ENCODE measurements at regions not wholly inside any gene's neighbourhood (a gene's known extent, or its start where the extent isn't known, plus 50 kb on each side); places are given as distances from the start of the nearest gene placed in this dataset.
"Not testable (repeated sequence)": the region's sequence is repeated elsewhere in the genome, so short reads cannot be mapped to it uniquely, and the experiment has no call there.

DNA sequence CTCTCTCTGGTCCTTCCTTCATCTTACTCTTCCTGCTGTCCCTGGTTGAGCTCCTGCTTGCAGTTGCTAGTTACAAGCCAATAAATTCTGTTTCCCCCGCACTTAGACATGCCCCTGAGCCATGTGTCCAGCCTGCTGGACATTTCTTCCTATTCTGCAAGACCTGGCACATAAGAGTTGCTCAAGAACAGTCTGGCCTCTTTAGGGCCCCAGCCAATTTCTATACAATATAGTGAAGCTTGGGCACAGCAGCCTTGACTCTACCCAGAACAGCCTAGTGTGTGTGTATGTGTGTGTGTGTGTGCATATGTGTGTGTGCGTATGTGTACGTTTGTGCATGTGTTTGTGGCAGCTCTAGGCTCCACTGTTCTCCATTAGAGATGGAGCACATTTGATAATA lies 276.0 kb downstream of the CYRIA start:
- Histone ChIP-seq H3K9me3 (peaks cover 9% of the 10 kb centered on the region), H3K4me1 (peaks cover 34% of the 10 kb centered on the region), H3K4me3 (ENCODE audit: low read depth, low read length) (no peak overlapping the region), H3K27me3 (no peaks in the 10 kb centered on the region), H3K36me3 (no peaks in the 10 kb centered on the region)
- TF ChIP-seq CTCF (IDR thresholded peaks at IDR 0.05; ENCODE audit: low read depth, low read length), result no peak
- DNase-seq, result peak; percentile 94

GRCh38 chr2:16388199-16388830 lies 277.3 kb downstream of the CYRIA start:
- Histone ChIP-seq H3K9me3 (peaks cover 15% of the 10 kb centered on the region), H3K4me1 (peaks cover 21% of the 10 kb centered on the region)
- not testable (repeated sequence) for H3K4me3 ChIP-seq (ENCODE audit: low read depth, low read length); H3K27me3 ChIP-seq; H3K36me3 ChIP-seq
- DNase-seq, result peak; percentile 98

DNA sequence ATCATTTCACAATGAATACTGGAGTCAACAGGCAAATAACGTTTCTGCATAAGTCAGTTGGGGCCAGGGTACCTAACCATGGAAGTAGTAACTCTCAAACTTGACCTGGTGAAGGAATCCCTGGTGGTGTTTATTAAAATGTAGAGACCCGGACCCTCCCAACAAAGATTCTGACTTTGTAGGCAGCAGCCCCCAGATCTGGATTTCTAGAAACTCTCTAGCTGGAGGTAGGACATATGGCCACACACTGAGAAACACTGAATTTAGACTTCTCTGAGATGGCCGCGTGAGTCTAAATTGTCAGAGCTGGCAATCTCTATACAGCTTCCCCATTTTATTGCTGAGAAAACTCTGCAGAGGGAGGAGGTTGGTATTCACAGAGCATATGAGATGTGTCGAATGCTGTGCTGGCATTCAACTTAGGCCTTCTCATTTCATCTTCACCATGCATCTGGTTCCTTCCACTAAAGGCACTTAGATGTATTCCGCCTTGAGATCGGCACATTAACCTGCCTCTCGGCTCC lies 278.1 kb downstream of the CYRIA start:
- TF ChIP-seq CTCF (IDR thresholded peaks at IDR 0.05; ENCODE audit: low read depth, low read length), result no peak
- H3K4me1 ChIP-seq, result peaks cover 13% of the 10 kb centered on the region
- peaks cover 8% of the 10 kb centered on the region for H3K27me3 ChIP-seq
- H3K4me3 ChIP-seq (ENCODE audit: low read depth, low read length), result no peak overlapping the region
- peaks cover 16% of the 10 kb centered on the region for H3K9me3 ChIP-seq
- no peaks in the 10 kb centered on the region for H3K36me3 ChIP-seq
- DNase-seq, result peak; percentile 93

- Histone ChIP-seq H3K4me3 (ENCODE audit: low read depth, low read length) (no peak overlapping the region), H3K9me3 (peaks cover 15% of the 10 kb centered on the region), H3K27me3 (peaks cover 13% of the 10 kb centered on the region), H3K36me3 (no peaks in the 10 kb centered on the region), H3K4me1 (peaks cover 6% of the 10 kb centered on the region)
- peak; percentile 100 for DNase-seq
- no peak for TF ChIP-seq CTCF (IDR thresholded peaks at IDR 0.05; ENCODE audit: low read depth, low read length)
Measured at GRCh38 chr2:16386431-16386830, 279.2 kb downstream of the CYRIA start.

DNA sequence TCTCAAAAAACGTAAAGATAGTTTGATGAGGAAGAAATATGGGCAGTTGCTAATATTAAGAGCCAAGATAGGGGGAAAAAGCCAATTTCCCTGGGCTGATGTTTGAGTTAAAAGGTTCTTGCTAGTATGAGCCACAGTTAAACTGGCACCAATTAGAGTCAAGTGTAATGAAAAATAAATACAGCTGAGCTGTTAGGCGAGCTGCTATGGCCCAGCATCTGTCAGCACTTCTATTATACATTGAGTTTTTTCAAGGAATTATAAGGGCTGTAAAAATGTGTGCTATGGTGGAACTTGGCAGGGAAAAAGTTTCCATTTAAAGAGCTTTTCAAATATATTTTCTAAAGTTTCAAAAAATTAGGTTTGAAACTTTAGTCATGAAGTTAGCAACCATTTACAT lies 279.6 kb downstream of the CYRIA start:
- Histone ChIP-seq H3K9me3 (peaks cover 12% of the 10 kb centered on the region), H3K4me1 (peaks cover 6% of the 10 kb centered on the region), H3K27me3 (peaks cover 17% of the 10 kb centered on the region), H3K36me3 (no peaks in the 10 kb centered on the region), H3K4me3 (ENCODE audit: low read depth, low read length) (no peak overlapping the region)
- no peak for TF ChIP-seq CTCF (IDR thresholded peaks at IDR 0.05; ENCODE audit: low read depth, low read length)
- DNase-seq, result peak; percentile 82

DNA sequence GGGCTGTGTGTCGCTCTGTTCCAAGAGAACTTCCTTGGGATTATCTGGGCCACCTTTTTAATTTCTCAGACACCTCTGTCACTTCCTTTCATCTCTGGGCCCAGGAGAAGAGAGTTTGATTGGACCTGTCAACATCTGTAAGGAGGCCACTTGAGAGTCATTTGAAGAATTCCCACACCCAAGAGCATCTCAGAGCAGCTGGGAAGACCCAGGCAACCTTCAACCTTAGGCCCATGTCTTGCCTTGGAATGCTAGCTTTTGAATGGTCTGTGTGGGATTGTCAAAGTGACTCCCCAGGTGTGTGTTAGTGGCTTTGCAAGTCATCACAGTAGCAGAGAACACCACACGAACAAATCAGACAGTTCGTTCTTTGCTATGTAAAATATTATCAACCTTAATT lies 280.3 kb downstream of the CYRIA start:
- Histone ChIP-seq H3K4me3 (ENCODE audit: low read depth, low read length) (no peak overlapping the region), H3K4me1 (peaks cover 6% of the 10 kb centered on the region), H3K27me3 (peaks cover 17% of the 10 kb centered on the region), H3K36me3 (no peaks in the 10 kb centered on the region), H3K9me3 (peaks cover 12% of the 10 kb centered on the region)
- DNase-seq, result peak; percentile 92
- no peak for TF ChIP-seq CTCF (IDR thresholded peaks at IDR 0.05; ENCODE audit: low read depth, low read length)
